HG03060 (cell line): ENCODE measurements at regions not wholly inside any gene's neighbourhood (a gene's known extent, or its start where the extent isn't known, plus 50 kb on each side); places are given as distances from the start of the nearest gene placed in this dataset.

ENCODE experiments used
- ATAC-seq: cut with Tn5 transposase; IDR thresholded peaks from one replicate; pipeline ENCODE4 v1.9.1; 2021; ENCODE audit warnings: low read depth, moderate number of reproducible peaks; ENCODE audit not compliant: unreplicated experiment

DNA sequence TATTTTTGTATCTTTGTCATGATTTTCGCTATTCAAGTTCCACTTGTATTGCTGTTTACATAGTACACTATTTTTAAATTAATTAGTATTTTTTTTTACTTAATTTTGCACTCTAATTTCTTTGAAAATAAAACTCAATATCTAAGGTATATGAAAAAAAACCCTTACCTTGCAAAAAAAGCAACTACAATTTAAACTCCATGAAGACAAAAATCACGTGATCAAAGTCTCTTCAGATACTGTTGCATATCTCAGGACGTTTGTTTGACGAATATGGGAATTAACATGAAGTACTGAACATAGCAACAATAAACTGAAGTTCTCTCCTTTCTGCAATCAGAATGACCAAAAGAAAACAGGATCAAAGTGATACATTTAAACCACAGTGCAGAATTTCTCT lies 968.4 kb upstream of the SEL1L start:
- no peak for ATAC-seq

DNA sequence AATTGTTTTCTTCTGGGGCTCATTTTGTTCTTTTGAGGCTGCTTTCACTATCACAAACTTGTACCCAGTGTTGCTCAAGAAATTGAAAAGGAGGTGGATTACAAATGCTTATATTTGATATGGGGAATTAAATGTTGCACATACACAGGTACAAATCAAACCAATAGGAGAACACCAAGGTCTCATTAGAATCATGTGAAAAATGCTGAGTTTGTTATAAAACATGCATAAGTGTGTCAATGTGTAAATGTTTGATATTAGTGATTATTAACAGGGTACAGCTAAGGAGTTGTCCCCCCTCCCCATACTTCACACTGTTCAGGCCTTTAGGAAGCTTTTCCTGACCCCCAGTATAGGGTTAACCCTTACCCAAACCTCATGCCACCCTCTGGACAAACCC lies 971.2 kb upstream of the SEL1L start:
- no peak for ATAC-seq

DNA sequence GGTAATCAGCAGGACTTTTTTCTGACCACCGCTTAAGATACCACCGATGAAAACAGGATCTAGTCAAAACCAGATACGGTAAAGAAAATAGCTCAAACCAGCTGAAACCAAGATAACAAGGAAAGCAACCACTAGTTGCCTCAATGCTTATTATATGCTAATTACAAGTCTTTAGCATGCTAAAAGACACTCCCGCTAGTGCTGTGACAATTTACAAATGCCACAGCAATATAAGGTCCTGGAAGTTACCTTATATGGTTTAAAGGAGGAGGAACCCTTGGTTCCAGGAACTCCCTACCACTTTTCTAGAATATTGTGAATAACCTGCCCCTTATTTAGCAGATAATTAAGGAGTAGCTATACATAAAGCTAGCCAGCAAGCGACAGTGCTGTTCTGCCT lies 976.4 kb upstream of the SEL1L start:
- no peak for ATAC-seq

DNA sequence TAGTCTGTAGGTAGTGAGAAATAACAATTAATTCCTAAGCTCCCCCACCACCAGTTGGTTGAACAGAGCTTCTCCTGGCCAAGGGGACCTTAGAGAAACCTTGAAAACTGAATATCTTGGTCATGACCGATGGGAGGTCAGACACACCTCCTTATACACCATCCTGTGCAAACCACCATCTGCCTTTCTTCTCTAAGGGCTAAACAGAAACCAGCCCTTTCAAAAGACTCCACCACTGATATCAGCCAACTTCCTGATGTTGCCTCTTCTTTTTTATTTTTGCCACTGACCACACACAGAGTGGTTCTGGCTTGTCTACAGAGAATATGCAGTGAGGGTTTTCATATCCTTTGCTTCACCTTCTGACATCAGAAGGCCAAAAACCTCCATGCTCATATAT lies 977.7 kb upstream of the SEL1L start:
- no peak for ATAC-seq

DNA sequence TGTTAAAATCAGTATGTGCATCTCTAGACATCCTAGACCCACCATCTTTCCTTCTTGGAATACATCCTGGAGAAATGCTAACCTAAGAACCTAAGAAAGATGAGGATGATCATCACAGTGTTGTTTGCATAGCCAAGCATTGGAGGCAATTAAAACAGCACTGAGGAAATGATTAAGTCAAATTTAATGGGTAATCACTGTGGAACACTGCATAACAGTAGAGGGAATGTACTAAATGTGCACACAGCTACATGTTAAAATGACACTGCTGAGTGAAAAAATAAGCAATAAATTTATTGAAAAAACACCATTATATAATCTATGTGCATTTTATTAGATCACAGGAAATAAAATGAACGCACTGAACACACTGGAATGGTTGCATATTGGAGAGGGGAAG lies 987.1 kb upstream of the SEL1L start:
- ATAC-seq: no peak

DNA sequence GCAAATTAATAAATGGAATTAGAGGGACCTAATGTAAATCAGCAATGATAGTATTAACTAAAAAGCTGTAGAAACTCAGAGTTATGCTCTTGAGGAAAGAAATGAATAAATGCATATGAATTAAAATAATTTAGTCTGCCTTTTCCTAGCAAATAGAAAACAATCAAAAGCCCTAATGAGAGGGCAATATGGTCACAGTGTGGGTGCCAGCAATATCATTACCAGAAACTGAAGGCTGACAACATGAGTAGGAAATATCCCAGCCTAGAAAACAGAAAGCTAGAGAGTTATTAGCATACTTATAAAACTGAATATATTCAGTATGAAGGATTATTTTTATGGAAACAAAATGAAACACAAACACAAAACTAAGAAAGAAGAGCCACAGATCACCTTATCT lies 987.5 kb upstream of the SEL1L start:
- no peak for ATAC-seq

DNA sequence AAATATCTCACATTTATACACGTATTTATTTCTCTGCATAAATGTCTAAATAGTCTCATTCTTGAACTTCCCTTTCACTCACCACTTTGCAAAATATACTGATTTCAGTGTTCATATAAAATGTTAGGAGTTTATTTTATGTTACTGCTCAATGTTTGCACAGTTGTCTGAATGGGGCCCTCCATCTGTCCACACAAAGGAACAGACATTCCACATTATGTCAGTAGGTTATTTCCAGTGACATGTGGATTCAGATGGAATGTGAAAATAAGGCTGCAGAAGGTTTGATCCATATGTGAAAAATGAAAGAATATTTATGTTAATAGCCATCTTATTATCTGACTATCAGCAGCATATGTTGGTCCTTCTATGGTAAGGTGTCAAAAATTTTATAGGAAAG lies 994.4 kb upstream of the SEL1L start:
- ATAC-seq: no peak

DNA sequence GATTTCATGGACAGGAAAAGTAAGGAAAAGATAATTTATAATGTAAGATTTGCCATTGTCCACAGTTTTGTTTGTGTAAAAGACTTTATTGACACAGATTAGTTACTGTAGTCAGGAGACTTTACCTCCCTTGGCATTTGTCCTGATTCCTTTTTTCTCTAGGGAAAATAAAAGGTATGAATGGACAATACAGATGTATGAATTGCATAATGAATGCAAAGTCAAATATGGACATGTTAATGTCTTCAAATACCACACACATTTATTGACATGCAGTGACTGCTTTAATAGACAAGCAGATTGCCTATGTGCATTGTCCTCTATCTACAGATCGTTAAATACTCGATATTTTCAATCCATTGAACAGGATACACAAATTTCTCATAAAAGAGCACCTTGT lies 999.7 kb upstream of the SEL1L start:
- ATAC-seq: no peak

DNA sequence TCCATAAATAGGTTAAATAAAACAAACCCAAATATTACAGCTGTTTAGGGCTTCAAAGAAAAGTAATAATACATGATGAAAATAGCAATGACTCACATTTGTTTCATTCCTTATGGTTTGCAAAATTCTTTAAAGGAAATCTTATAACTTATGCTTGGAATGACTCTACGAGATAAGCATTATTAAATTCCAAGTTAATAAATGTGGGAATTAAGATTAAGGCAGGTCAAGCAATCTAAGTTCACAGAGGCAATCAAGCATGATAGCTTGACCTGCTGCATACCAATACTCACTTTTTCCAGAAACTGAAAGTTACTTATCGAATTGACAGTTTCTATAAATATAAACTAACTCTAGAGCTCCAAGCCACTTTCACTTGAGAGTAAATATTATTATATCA lies 1002.9 kb upstream of the SEL1L start:
- no peak for ATAC-seq

DNA sequence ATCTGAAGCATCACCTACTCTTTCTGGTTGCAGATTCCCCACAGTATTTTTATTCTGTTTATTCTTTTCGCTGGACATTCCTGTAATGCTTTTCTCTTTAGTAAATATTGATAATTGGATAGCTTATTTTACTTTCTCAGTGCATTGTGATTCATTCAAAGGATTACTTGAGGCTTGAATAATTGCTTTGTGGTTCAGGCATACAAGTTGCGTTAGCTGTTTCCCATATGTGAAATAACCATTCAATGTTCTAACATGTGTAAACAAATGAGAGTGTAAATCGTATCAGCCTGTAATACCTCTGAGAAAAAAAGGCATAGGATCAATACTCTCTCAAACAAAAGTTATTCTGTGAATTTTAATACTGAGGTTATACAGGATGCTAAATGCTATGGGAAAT lies 1004.2 kb upstream of the SEL1L start:
- ATAC-seq: no peak

DNA sequence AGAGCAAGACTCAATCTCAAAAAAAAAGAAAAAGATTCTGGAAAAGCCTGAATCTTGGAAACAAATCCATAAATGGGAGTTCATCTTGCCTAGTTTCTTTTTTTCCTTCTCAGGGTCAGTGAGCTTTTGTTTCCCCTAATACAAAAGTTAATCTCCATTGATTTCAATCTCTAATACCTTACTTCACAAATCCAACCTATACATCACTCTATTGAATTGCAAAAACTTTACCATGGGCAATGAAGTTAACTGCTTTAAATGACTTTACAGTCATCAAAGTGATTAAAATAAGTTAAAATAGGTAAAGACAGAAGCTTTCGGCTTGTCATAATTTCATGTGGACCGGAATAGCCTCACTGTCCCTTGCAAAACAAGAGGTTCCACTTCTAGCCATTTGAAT lies 1012.7 kb upstream of the SEL1L start:
- ATAC-seq: no peak

DNA sequence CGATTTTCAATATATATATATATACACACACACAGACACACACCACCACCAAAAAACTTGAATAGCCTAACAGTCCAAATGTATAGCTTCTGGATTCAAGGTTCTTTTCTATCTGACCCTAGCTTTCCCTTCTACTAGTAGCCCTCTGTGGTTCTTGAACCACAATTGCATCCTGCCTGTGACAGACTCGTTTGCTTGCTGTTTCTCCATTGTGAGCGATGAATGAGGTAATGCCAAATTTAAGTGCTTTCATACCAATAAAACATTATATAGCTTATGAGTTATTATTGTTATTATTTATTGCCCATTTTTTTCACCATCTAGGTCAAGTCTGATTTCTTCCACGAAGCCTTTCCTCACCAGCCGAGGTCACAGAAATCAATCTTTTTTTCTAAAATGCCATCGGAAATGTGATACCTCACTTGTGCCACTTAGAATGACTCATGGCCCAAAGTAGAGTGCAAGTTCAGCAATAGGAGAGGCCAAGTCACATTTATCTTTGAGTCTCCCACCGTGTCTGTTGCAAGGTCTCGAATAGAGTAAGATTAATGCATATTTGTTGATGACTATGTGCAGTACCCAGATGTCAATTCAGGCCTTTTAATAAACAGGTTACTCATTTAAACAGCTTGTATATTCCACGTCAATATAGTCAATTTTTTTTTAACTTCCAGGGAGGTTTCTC lies 1015.8 kb upstream of the SEL1L start:
- no peak for ATAC-seq

DNA sequence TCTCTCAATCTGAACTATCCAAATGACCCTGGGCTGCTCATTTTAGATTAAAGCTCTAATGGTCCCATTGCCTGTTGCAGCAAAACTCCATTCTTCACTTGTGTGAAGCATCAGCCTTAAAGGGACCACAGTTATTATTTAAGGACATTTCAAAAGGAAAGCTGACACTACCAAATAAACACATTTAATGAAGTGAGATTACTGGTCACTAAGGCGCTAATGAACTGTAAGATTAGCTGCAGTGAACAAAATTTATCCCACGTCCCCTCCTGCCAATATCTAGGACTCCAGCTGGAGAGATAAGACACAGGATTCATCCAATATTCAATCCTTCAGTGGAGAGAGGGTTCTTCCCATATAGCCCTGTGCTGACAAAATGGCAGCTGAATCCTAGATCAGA lies 1029.2 kb upstream of the SEL1L start:
- ATAC-seq: no peak

DNA sequence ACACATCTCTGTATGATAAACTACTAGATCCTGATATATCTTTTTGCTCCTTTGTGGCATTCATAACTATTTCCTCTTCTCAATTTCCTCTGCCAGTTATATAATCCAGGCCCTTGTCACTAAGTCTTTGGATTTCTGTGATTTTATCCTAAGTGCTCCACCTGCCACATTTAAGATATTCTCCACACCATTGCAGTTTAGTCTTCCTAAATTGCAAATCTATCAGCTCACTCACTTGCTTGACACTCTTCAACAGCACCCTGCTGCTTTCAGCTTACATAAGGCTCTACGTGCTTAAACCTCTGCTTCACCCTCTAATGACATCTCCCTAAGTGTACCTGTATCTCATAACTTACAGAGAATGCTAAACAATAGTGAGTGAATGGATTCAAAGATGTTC lies 1032.2 kb upstream of the SEL1L start:
- ATAC-seq: no peak

DNA sequence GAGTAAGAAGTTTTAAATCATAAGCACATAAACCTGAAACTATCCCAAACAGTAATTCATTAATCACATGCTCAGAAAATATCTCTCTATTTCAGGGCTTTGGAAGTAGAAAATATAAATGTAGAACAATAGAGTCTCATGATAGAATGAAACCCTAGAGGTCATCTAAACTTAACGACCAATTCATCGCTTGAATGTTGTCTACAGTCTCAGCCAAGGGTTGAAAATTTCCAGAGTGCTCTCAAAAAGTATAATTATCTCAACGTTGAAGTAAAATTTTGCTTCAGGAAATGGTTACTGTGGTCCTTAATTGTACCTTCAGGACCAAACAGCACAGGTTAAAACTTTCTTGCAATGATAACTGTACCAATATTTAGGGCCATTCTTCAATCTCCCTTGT lies 1053.6 kb upstream of the SEL1L start:
- no peak for ATAC-seq

DNA sequence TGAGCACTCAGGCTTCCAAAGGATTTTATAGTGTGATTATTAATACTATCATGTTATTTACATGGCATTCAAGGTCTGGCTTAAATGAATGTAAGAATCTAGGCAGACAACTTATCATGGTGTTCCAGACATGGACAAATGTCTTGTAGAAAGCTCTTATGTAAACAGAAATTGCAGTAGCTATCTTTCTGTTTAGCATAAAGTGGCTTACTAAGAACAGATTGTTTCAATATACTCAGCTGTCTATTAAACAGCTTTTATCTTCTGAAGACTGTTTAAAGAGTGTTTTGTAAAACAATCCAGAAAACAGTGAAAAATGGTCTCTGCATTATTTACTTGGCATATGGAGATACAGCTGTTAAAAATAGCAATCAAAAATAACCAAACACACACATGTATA lies 1061.8 kb upstream of the SEL1L start:
- no peak for ATAC-seq

DNA sequence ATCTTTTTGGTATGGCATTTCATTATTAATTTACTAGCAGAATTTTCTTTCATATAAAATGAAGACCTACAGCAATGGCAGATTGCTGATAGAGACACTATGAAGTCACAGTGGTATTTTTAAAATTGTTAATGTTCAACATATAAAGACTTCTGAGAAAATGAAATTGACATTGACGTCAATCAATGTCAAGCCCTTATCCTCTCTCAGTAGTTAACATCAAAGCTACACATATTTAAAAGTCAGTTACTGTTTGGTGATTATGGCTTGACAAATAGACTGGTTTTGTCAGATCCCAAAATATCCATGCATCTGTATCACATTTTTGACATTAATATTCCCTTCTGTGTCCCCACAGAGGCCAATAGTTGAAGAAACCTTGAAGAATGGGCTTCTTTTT lies 1069.1 kb upstream of the SEL1L start:
- ATAC-seq: no peak

DNA sequence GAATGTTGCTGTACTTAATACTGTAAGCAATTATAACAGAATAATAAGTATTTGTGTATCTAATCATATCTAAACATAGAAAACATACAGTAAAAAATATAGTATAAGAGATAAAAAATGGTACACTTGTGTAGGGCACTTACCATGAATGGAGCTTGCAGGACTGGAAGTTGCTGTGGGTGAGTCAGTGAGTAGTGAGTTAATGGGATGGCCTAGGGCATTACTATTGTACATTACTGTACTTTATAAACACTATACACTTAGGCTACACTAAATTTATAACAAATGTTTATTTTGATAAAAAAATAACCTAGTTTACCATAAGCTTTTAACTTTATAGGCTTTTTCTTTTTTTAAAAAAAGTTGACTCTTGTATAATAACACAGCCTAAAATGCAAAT lies 1071.2 kb upstream of the SEL1L start:
- no peak for ATAC-seq

DNA sequence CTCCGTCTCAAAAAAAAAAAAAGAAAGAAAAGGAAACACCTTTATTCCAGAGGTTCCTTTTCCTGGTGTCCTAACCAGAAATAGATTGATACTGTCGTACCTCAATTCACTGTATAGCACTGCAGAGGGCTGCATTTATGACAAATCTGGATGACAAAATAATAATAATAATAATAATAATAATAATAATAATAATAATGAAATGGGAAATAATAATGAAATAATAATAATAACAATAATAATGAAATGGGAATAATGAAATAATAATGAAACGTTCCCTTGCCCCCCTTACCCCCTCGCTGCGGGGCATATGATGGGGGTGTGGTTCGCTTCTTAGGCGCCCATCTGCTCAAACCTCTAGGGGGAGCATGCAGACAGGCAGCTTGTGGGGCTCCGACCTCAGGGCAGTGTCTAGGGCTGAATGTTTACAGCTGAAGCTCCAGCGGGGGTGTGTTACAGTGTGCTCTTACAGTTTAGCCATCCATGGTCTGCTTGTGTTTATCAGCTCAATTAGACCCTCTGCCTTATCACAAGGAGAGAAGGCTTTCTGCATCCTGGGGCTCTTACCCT lies 1088.3 kb upstream of the SEL1L start:
- no peak for ATAC-seq

DNA sequence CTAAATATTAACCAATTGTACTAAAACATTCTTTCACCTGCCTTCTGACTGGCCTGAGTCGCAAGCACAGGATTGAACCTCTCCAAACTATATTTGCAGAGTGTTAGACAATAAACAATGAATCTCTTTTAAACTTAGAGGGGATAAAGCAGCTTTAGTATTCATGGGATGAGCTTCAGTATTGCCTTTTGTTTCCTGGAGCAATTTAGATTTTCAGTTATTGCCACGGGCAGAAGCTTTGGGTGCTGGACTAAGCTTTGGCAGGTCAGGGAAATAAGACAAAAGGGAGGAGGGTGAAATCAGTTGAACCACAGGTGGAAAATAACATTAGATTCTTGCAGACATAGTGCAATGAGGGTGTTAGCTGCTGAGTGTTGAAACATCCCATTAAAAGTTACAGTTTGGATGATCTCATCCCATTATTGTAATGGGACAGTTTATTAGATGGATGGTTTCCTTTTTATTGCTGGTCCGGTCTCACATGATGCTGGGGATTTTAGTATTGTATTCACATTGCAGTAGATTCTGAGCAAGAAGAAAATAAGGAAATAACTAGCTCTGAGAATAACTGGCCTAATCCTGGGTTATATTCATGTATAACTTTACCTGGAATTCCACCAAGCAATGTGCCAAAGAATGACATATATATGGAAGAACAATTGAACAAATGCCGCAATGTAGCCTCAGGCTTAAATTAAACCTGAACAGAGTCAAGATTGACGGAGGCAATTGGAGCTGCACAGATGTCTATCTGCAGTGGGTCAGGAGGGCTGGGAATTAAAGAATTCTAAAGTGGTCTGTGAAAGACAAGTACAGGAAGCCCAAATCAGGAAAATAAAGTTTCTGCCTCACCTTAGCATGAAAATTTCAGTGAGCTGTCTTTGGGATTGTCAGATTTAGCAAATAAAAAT lies 1092.8 kb upstream of the SEL1L start:
- no peak for ATAC-seq

DNA sequence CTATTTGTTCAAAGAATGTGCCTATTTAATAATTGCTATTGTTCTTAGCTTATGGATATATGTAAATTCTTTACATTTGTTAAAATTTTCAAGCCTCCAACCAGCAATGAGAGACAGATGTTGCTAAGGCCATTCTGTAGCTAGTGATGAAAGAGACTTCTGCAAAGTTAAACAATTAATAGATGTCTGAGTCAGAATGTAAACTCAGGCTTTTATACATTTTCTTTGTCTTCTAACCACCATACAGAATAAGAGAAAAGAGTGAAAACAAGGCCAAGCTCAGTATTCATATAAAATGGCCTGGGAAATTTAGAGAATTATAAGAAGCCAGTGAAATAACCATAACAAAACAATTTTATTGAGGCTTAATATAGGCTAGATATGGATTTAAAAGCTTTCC lies 1102.3 kb upstream of the SEL1L start:
- no peak for ATAC-seq

DNA sequence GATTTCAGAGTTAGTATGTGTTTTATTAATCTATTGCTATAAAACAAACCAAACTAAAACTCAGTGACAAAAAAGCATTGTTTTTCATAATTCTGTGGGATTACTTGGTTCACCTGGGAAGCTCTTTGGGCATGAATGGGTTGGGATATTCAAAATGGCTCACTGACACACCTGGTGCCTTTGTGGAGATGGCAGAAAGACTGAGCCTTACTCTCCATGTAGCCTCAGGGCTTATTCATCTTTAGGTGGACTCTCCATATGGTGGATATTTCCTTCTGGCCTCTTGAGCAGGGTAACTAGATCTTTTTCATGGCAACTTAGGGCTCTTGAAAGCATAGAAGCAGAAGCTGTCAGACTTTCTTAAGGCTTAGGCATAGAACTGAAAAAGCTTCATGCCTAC lies 1102.8 kb upstream of the SEL1L start:
- ATAC-seq: no peak
